ENCODE measurements at regions not wholly inside any gene's neighbourhood (a gene's known extent, or its start where the extent isn't known, plus 50 kb on each side); places are given as distances from the start of the nearest gene placed in this dataset.
A peak's percentile ranks its signal among the peaks of the same experiment; 100 is the strongest.

DNA sequence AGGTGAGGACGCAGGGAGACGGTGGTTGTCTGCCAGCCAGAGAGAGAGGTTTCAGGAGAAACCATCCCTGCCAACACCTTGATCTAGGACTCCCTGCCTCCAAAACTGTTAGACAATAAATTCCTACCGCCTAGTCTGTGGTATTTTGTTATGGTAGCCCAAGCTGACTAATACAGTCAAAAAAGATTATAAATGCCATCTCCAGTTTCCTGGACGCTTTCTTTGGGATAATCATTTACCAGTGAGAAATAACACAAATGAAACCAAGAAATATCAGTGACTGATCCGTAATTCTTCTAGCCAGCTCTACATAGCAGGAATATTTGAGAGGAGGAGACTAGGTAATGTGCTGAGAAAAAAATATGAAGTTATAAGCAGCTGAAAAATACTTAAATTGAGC, 707.8 kb upstream of the LMCD1 start:
- DNase-seq (ENCODE audit: low read depth), result no peak

DNA sequence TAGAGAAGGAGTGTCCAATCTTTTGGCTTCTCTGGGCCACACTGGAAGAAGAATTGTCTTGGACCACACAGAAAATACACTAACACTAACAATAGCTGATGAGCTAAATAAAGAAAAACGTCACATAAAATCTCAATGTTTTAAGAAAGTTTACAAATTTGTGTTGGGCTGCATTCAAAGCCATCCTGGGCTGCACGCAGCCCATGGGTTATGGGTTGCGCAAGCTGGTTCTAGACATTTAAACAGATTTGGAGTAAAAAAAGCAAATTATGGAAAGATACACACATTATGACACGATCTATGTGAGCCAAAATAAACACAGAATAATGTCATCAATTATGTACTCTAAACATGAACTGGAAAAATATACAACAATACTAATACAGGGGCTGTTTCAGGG, 703.3 kb upstream of the LMCD1 start:
- DNase-seq (ENCODE audit: low read depth), result no peak

DNA sequence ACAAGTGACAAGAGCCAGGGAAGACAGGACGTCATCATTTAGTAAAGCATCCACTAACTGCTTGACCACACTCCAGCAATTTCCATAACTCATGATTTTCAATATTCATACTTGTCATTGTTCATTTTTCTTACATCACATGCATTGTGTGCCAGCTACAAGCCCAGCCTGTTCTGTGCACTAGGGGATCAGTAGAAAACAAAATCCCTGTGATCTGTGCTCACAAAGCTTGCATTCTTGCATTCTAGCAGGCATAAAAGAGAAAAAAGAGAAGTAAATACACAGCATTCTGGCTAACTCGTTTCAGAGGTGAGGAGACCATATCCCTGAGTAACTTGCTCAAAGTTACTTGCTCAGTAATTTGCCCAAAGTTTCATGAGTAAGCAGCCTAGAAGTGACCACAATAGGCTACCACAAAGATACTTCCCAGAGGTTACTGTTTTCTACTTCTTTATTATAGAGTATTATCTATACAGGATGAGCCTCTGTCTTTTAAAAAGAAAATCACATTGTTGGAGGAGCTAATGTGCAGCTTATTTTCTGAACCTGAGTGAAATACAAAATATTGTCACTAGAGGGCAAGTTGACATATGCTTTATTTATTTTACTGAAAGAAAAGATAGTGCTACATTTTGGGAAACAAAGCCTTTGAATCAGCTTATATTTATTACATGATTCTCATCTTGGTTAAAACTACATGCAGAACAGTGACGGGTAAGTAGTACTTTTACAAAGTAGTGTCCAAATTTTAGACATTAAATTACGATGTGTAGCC, 701.4 kb upstream of the LMCD1 start:
- no peak for DNase-seq (ENCODE audit: low read depth)

DNA sequence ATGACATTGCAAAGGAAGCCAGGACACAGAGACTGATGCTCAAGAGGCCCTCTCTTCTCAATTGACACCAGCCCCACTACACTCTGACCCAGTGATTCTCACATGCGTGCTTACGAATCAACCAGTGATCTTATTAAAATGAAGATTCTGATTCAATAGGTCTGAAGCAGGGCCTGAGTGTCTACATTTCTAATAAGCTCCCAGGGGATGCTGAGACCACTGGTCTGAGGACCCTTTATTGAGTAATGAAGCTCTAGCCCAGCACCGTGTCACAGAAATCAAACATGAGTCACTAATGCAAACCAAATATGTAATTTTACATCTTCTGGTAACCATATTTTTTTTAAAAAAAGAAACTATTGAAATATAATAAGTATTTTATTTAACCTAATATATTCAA, 689.1 kb upstream of the LMCD1 start:
- DNase-seq (ENCODE audit: low read depth), result no peak

DNA sequence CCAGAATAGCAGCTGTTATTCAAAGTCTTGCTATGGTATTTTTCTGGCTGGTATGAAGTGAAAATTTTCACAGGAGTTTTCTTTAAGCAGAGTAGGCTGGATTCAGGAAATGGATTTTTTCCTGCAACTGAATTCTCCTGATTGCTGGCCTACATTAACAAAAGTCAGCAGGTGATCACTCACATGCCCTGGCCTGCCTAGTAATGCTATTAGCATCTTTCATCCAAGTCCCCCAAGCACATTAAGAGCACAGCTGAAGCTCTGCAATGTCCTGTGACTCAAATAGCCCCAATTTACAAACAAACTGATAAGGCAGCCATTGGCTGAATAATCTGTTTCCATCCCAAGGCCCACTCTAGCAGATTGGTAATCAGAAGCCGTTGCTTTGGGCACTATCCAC, 688.3 kb upstream of the LMCD1 start:
- DNase-seq (ENCODE audit: low read depth), result no peak

DNA sequence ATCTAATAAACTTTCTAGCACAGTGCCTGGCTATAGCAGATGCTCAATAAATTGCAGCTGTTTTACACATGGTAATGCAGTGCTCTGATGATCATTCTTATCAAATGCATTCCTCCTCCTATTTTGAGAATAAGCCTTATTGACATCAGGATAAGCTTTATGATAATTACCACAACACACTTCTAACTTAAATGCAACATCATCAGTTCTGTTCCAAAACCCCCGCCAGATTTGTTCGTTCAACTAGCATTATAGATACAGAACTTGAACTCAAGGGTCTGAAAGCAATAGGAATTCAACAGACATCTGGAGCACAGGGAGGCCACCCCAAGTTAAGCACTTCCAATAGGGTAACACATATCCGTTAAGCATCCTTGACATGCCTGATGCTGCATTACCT, 684.4 kb upstream of the LMCD1 start:
- DNase-seq (ENCODE audit: low read depth), result no peak

DNA sequence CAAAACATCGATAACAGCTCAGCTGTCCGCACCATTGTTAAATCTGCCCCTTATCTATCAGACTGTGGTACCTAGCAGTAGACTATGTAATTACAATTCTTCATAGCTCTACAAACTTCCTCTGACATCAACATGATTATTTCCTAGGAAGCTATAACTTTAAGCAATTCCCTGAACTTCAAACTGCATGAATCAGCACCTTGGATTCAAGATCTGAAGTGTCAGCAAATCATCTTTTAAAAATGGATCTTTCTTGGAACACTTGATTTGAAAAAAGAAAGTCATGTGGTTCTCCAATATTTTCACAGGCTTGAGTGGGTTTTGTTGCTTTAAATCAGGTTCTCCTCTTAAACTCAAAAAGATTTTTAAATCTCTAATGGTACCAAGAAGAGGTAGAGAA, 680.7 kb upstream of the LMCD1 start:
- DNase-seq (ENCODE audit: low read depth), result no peak

DNA sequence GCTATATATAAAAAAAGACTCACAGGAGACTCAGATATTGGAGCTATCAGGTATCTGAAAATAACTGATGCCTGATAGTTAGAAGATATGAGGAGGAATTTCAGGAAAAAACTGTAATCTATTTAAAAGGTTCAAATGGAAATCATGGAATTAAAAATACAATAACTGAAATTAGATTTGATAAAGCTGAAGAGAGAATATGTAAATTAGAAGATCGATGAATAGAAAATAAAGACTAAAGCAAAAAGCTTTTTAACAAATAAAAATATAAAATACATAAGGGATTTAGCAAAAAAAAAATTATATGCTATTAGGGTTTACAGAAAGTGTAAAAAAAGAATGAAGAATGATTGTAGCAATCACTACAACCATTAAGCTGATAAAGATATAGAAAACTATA, 679.8 kb upstream of the LMCD1 start:
- DNase-seq (ENCODE audit: low read depth), result no peak

DNA sequence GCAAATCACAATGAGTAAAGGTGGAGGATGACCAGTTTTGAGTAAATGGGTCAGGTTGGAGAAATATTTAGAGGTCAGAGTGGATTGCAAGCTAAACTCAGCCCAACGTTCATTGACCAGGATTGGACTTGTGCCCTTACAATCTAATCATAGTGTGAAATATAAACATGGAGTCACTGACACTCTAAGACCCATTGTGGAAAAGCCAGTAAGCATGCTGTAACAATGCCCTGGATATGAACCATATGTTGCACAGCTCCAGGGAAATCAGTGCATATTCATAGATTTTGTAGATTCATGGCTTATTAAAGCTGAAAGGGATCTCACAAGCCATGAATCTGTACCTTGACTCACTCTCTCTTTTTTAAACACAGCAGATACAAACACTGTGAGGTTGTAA, 660.2 kb upstream of the LMCD1 start:
- DNase-seq (ENCODE audit: low read depth), result no peak

DNA sequence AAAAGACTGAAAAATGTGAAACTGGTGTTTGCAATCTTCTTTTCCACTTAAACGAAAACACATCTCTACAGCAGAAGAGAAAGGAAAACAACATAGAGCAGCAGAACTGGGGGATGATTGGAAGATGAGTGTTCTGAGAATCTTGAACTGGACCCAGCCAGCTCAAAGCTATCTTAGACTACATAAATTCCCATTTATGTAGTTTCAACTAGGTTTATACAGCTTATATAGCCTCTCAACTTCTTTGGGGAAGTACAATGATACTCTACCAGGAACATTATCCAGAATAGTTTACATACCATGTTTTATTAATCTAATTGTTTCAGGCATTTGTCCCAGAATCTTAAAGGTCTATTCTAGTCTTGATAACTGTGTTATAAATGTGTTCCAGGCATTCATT, 658.2 kb upstream of the LMCD1 start:
- no peak for DNase-seq (ENCODE audit: low read depth)

DNA sequence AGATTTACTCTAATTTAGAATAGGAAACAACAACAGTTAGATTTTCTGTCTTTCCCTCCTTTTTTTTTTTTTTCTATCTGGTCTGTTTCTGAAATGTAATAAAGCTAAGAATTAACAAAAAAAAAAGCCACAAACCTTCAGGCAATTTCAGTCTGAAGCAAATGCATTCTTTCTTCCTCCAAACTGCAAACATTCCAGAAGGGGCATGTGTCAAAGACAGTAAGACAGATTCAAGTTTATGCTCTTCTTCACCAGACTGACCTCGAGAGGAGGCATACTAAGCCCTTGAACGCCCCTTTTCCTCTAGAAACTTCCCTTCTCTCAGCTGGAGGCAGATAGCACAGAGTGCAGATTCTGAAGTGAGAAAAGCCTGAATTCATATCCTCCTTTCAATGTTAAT, 654.6 kb upstream of the LMCD1 start:
- DNase-seq (ENCODE audit: low read depth), result no peak

DNA sequence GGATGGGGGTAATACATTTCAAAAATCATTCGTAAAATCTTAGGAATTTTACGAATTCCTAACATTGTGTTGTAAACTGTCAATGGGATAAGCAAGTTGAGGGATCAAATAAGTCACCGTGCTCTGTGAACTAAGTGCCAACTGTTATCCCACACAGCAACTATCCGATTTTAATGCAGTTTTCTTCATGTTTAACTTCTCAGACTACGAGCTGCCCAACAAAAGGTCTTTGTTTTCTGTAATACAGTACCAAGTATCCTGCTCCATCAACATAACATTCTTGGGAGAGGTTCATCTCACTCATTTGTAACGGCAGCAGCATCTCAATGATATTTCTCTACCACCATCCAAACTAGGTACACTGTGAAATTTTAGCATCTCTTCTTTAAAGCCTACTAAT, 654.1 kb upstream of the LMCD1 start:
- no peak for DNase-seq (ENCODE audit: low read depth)

DNA sequence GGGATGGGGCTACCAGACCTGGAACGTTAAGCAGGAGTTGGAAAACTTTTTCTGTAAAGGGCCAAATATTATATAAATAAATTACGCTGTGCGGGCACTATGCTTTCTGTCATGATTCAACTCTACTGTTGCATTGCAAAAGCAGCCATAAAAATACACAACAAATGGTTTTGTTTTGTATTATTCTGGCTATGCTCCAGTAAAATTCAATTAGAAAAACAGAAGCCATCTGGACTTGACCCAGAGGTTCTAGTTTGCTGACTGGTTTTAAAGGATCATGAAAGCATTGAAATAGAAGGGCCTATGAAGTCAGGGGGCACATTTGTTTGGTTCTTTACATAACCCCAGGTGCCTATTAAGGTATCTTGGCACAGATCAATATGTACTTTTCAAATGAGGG, 647.4 kb upstream of the LMCD1 start:
- DNase-seq (ENCODE audit: low read depth), result no peak

DNA sequence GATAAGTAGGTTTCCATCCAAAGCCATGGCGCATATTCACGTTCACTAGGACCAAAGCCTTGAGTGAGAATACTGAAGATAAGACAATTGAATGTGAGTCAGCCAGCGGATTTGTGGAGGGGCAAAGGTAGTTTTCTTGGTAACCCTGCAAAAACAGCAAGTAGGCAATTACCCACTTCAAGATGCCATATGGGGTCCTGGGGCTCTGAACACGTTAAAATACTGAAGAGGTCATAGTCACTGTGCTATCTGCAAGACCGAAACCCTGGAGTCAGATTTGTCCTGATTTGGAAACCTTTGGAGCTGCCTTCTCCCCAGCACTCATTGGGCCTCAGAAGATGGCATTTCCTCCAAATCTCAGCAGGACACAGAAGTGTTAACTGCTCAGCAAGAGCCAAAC, 646.9 kb upstream of the LMCD1 start:
- DNase-seq (ENCODE audit: low read depth), result no peak

DNA sequence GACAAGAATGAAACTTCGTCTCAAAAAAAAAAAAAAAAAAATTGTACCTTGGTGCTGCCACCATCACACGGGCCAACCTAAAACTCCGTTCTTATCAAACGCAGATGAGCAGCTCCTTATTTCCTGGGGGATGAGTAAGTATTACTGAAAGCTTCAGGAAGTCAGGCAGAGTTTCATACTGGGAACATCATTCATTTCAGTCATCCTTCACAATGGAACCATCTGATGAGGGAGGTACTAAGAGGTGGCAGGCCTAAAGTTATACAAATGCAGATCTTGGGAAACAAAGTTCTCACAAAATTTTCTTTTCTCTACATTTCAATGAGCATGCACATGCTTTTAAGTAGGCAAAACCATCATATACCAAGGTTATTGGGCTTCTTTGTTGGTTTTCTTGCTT, 636.0 kb upstream of the LMCD1 start:
- DNase-seq (ENCODE audit: low read depth), result no peak

DNA sequence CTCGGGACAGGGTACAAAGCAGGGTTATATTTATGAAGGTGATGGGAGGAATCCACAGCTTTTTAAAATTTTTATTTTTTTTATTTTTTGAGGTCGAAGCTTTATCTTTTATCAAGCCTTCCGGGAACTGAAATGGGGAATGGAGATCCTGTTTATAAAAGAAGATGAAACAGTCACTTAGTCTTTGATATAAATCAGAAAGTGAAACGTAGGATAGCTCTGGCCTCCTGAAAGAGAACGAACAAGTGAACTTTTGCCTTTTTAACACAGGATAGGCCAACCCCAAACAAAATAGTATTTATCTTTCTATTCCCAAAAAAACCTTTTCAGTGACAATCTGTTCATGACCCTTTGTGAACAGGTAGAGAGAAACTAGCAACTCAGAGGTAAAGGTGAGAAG, 634.0 kb upstream of the LMCD1 start:
- DNase-seq (ENCODE audit: low read depth), result no peak

DNA sequence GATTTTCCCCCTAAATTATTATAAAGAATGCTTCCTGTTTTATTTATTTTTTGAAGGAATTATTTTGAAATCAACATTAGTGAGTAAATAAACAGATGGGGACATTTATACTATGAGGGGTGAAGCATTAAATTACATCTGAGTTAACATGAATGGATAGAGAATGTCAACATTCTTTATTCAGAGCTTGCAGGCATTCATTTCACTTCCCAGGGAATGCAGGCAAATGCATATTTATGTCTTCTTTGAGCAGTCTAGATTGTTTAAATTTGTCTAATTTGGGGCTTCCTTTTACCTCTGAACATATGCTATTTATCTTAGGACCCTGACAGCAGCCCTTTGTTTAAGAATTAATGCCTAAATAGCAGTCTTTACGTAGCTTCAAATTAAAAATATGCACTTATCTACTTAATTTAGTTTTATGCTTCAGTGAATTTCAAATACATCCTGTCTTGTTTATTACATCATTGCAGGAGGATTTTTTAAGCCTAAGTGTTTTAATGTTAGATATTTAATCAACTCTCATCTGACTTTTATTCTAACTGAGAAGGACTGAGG, 630.5 kb upstream of the LMCD1 start:
- no peak for DNase-seq (ENCODE audit: low read depth)

DNA sequence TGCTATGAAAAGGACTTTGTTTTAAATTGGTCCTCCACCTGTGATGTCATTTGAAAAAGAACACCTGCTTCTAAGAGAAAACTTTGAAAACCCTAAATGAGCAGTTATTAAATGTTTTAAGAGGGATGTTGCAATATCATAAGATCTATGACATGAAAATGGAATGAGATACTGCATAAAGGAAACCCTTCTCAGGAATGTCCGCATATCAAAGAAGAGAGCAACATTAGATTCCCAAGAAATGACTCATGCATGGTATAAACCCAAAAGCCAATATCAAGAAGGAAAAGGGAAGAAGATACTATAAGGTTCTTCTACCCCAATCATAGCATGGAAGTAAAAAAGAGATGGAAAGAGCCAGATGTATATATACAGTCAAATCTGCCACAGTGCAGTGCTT, 627.5 kb upstream of the LMCD1 start:
- no peak for DNase-seq (ENCODE audit: low read depth)

DNA sequence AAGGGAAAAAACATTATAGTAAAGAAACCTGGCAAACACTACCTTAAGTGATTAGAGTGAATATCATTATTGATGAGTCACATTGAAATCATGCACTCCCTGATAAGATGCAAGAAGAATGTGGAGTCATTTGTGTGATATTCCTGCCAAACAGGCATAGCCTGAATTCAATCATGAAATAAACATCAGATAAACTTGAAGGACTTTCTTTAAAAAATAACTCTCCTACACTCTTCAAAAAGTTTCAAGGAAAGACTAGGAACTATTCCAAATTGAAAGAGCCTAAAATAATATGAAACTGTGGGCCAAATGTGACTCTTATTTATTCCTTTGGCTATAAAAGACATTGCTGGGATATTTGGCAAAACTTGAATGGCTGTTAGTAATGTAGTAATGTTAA, 625.7 kb upstream of the LMCD1 start:
- no peak for DNase-seq (ENCODE audit: low read depth)

DNA sequence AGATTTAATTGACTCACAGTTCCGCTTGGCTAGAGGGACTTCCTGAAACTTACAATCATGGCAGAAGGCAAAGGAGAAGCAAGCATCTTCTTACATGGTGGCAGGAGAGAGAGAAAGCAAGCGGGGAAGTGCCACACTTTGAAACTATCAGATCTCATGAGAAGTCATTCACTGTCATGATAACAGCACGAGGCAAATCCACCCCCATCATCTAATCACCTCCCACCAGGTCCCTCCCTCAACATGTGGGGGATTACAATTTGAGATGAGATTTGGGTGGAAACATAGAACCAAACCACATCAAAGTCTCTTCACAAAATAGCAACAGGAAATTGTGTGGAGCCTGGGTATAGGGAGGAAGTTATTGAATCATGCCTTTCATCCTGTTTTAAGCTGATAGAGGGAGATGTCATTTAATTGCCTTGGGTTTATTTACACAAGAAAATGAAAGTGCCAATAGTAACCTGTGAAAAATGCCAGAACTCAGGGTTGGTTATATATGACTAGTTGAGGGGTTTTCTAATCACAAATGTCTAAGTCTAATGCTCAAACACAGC, 624.8 kb upstream of the LMCD1 start:
- peak; percentile 91 for DNase-seq (ENCODE audit: low read depth)

DNA sequence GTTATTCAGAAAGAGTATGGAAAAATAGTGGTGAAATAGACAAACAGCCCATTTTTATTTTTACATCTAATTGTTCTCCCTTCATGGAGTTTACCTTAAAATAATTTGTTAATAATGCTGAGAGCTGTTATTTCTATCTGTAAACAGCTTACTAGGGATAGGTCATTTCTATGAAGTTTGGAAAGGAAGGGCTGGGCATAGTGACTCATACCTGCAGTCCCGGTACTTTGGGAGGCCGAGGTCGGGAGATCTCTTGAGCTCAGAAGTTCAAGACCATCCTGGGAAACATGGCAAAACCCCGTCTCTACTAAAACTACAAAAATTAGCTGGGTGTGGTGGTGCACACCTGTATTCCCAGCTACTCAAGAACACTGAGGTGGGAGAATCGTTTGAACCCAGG, 624.3 kb upstream of the LMCD1 start:
- DNase-seq (ENCODE audit: low read depth), result no peak

DNA sequence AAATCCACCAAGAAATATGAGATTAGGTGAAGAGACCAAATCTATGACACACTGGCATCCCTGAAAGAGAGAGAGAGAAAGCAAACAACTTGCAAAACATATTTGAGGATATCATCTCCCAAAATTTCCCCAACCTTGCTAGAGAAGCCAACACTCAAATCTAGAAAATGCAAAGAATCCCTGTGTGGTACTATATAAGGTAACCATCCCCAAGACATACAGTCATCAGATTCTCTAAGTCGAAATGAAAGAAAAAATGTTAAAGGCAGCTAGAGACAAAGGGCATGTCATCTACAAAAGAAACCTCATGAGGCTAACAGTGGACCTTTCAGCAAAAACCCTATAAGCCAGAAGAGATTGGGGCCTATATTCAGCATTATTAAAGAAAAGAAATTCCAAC, 622.1 kb upstream of the LMCD1 start:
- no peak for DNase-seq (ENCODE audit: low read depth)

DNA sequence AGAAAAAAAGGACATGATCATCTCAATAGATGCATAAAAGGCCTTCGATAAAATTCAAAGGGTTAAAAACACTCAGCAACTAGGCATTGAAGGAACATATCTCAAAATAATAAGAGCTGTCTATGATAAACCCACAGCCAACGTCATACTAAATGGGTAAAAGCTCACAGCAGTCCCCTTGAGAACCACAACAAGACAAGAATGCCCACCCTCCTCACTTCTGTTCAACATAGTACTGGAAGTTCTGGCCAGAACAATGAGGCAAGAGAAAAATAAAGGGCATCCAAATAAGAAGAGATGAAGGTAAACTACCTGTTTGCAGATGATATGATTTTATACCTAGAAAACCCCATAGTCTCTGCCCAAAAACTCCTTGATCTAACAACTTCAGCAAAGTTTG, 619.7 kb upstream of the LMCD1 start:
- no peak for DNase-seq (ENCODE audit: low read depth)

DNA sequence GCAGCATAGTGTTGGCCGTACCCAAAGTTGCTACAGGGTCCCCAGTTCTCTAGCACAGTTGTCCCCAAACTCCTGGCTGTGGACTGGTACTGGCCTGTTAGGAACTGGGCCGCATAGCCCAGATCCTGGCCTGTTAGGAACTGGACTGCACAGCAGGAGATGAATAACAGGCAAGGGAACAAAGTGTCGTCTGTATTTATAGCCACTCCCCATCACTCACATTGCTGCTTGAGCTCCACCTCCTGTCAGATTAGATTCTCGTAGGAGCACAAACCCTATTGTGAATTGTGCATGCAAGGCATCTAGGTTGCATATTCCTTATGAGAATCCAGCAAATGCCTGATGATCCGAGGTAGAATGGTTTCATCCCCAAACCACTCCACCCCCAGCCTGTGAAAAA, 604.0 kb upstream of the LMCD1 start:
- DNase-seq (ENCODE audit: low read depth), result no peak

All from CMK (cell line).